ENCODE measurements at regions not wholly inside any gene's neighbourhood (a gene's known extent, or its start where the extent isn't known, plus 50 kb on each side); places are given as distances from the start of the nearest gene placed in this dataset.

GRCh38 chr4:157840034-157840433 lies 332.8 kb downstream of the GASK1B start:
- ChIA-PET POLR2A (no interaction called here), CTCF (no interaction called here)
- Histone ChIP-seq H3K36me3 (replicated peaks in 1 of 2; ENCODE audit: control insufficient read depth in 1 of 2, insufficient read depth in 2 of 2, low read length in 1 of 2) (no peaks in the 10 kb centered on the region), H3K4me2 (no peak overlapping the region), H3K79me2 (ENCODE audit: insufficient read depth) (no peaks in the 10 kb centered on the region), H3F3A (replicated peaks; ENCODE audit: insufficient read depth) (no peaks in the 10 kb centered on the region), H3K27ac (ENCODE audit: low read depth in 2 of 2, low read length in 1 of 2) (no peak overlapping the region), H3K9ac (no peak overlapping the region), H3K9me3 (no peaks in the 10 kb centered on the region), H2AFZ (ENCODE audit: low read depth) (no peak overlapping the region), H3K4me1 (ENCODE audit: control insufficient read depth in 1 of 2, insufficient read depth in 2 of 2, low read depth in 1 of 2, low read length in 1 of 2) (no peaks in the 10 kb centered on the region), H3K4me3 (ENCODE audit: low read depth in 2 of 2, low read length in 1 of 2) (no peak overlapping the region), H3K9me2 (no peaks in the 10 kb centered on the region), H4K20me1 (ENCODE audit: insufficient read depth) (no peaks in the 10 kb centered on the region), H3K27me3 (ENCODE audit: insufficient read depth) (no peaks in the 10 kb centered on the region)
- DNase-seq = no peak
- no peak for TF ChIP-seq GABPA (IDR thresholded peaks at IDR 0.05; ENCODE audit: low read depth)
- TF ChIP-seq FOSL2 (IDR thresholded peaks at IDR 0.05; ENCODE audit: borderline replicate concordance, low read depth) = no peak
- TF ChIP-seq RCOR1 (IDR thresholded peaks at IDR 0.05; ENCODE audit: low read length) = no peak
- TF ChIP-seq SMC3 (IDR thresholded peaks at IDR 0.05; ENCODE audit: low read depth, low read length) = no peak
- no peak for TF ChIP-seq YY1 (IDR thresholded peaks at IDR 0.05; ENCODE audit: low read depth)
- no peak for TF ChIP-seq RXRA (IDR thresholded peaks at IDR 0.05; ENCODE audit: borderline replicate concordance, low read depth)
- TF ChIP-seq EZH2phosphoT487 (IDR thresholded peaks at IDR 0.05; ENCODE audit: borderline replicate concordance, low read depth) = no peak
- TF ChIP-seq SIN3A (IDR thresholded peaks at IDR 0.05; ENCODE audit: borderline replicate concordance, low read depth, low read length) = no peak
- no peak for TF ChIP-seq JUND (IDR thresholded peaks at IDR 0.05)
- TF ChIP-seq RFX5 (IDR thresholded peaks at IDR 0.05; ENCODE audit: low read length) = no peak
- no peak for TF ChIP-seq ZBTB33 (IDR thresholded peaks at IDR 0.05; ENCODE audit: borderline replicate concordance, low read depth)
- no peak for TF ChIP-seq MEF2A (IDR thresholded peaks at IDR 0.05; ENCODE audit: borderline replicate concordance, low read depth)
- TF ChIP-seq CTCF (IDR thresholded peaks at IDR 0.05) = no peak
- TF ChIP-seq IRF3 (IDR thresholded peaks at IDR 0.05; ENCODE audit: low read depth, low read length) = no peak
- no peak for TF ChIP-seq FOXM1 (IDR thresholded peaks at IDR 0.05; ENCODE audit: low read depth)
- no peak for TF ChIP-seq USF1 (IDR thresholded peaks at IDR 0.05; ENCODE audit: borderline replicate concordance, low read depth)
- 77% methylated on average over 1 of the region's 1 CpG for WGBS (ENCODE audit: low lambda C conversion rate)
